HCT116 (cell line): ENCODE measurements at regions not wholly inside any gene's neighbourhood (a gene's known extent, or its start where the extent isn't known, plus 50 kb on each side); places are given as distances from the start of the nearest gene placed in this dataset.

Experiments used
- ATAC-seq: fragments of 200-7000 bp; cut with Tn5 transposase; 2 replicates; pipeline ENCODE4 v1.9.1; 2020; ENCODE audit warnings: mild to moderate bottlenecking, moderate library complexity
- BruUV-seq: library from RNA; stranded (reverse); fragments of 400-500 nt; replicated peaks from 2 replicates; lab custom pipeline; 2021; lab: Mats Ljungman, UMichigan
- CTCF ChIA-PET: fragments of 300-600 bp; sonication (Branson Sonifier 250); formaldehyde crosslinking; loops from one replicate; lab custom pipeline; 2021; ENCODE audit warnings: antibody characterized with exemption; lab: Charles Lee
- POLR2A ChIA-PET: fragments of 300-600, 350-600 bp; sonication (Branson Sonifier 250); formaldehyde crosslinking; loops from one replicate; lab custom pipeline; 2021; ENCODE audit warnings: antibody characterized with exemption; lab: Charles Lee
- RAD21 ChIA-PET, 2 experiments: fragments of 300-600 bp; sonication (Branson Sonifier 250); formaldehyde crosslinking; loops; one replicate each; lab custom pipeline; 2023; ENCODE audit warnings: low total read pairs in 2 of 2; ENCODE audit not compliant: uncharacterized antibody in 2 of 2, unreplicated experiment in 2 of 2, low non-redundant PET in 1 of 2; lab: Charles Lee
- DNase-seq: peaks from one replicate; pipeline ENCODE4 v3.0.0-alpha.2; 2010; ENCODE audit warnings: low read depth, low spot score
- H2AFZ ChIP-seq: fragments of 200-600 bp; shearing (Covaris generic), sonication (generic); 2 replicates; pipeline ENCODE4 v1.6.1; 2017; ENCODE audit warnings: low read depth, mixed run types, mixed read lengths, antibody characterized with exemption, low read length; ENCODE audit not compliant: poor library complexity, severe bottlenecking
- H3K27ac ChIP-seq: 2 replicates; pipeline ENCODE4 v1.5.1; 2012; ENCODE audit warnings: low read depth, low read length
- H3K27me3 ChIP-seq: fragments of 200-600 bp; sonication (generic); 2 replicates; pipeline ENCODE4 v1.6.1; 2016; ENCODE audit warnings: mixed run types, low read length, mixed read lengths; ENCODE audit not compliant: insufficient read depth
- H3K36me3 ChIP-seq, 2 experiments: fragments of 200-500 bp in 1 of 2; fragments of 200-600 bp in 1 of 2; sonication (Bioruptor generic) in 1 of 2; sonication (generic) in 1 of 2; 2 replicates each; pipeline versions ENCODE4 v1.5.1 to v1.6.1; 2014 to 2016; ENCODE audit warnings: low read length in 2 of 2, inconsistent platforms in 1 of 2, mixed read lengths in 1 of 2, mixed run types in 1 of 2; ENCODE audit not compliant: insufficient read depth in 2 of 2, control insufficient read depth in 1 of 2
- H3K4me1 ChIP-seq, 2 experiments: fragments of 200-600 bp in 1 of 2; sonication (generic) in 1 of 2; 2 replicates each; pipeline versions ENCODE4 v1.5.1 to v1.6.1; 2012 to 2017; ENCODE audit warnings: low read length in 2 of 2, inconsistent platforms in 1 of 2, mild to moderate bottlenecking in 1 of 2, mixed read lengths in 1 of 2, mixed run types in 1 of 2, moderate library complexity in 1 of 2; ENCODE audit not compliant: insufficient read depth in 2 of 2, control insufficient read depth in 1 of 2
- H3K4me2 ChIP-seq: fragments of 200-600 bp; sonication (generic); 2 replicates; pipeline ENCODE4 v1.6.1; 2017; ENCODE audit warnings: mixed run types, low read length, mixed read lengths
- H3K4me3 ChIP-seq, 2 experiments: fragments of 200-600 bp in 1 of 2; sonication (generic) in 1 of 2; replicated peaks in 1 of 2; 2 replicates each; pipeline ENCODE4 v1.5.1; 2011 to 2016; ENCODE audit warnings: low read length in 2 of 2, control low read depth in 1 of 2, low read depth in 1 of 2, mild to moderate bottlenecking in 1 of 2, mixed read lengths in 1 of 2, mixed run types in 1 of 2
- H3K79me2 ChIP-seq: fragments of 200-600 bp; sonication (generic); 2 replicates; pipeline ENCODE4 v1.6.1; 2017; ENCODE audit warnings: mild to moderate bottlenecking, mixed run types, low read length, moderate library complexity, mixed read lengths; ENCODE audit not compliant: insufficient read depth
- H3K9ac ChIP-seq: fragments of 200-600 bp; sonication (generic); 2 replicates; pipeline ENCODE4 v1.6.1; 2016; ENCODE audit warnings: low read length, mixed read lengths
- H3K9me2 ChIP-seq: fragments of 200-600 bp; sonication (generic), shearing (Covaris generic); 2 replicates; pipeline ENCODE4 v1.6.1; 2017; ENCODE audit warnings: mixed run types, mild to moderate bottlenecking, moderate library complexity; ENCODE audit not compliant: insufficient read depth
- H3K9me3 ChIP-seq, 2 experiments: fragments of 200-500 bp in 1 of 2; fragments of 200-600 bp in 1 of 2; sonication (Bioruptor generic) in 1 of 2; sonication (generic) in 1 of 2; 2 replicates each; pipeline ENCODE4 v1.6.1; 2014 to 2017; ENCODE audit warnings: low read length in 2 of 2, mixed read lengths in 2 of 2, inconsistent platforms in 1 of 2, low read depth in 1 of 2, mild to moderate bottlenecking in 1 of 2, mixed run types in 1 of 2, moderate library complexity in 1 of 2; ENCODE audit not compliant: control insufficient read depth in 1 of 2, insufficient read depth in 1 of 2
- H4K20me1 ChIP-seq: fragments of 200-600 bp; sonication (generic), shearing (Covaris generic); 2 replicates; pipeline ENCODE4 v1.6.1; 2017; ENCODE audit warnings: mixed run types, mild to moderate bottlenecking, moderate library complexity; ENCODE audit not compliant: insufficient read depth
- ATF3 ChIP-seq: IDR thresholded peaks from 2 replicates; pipeline ENCODE4 v1.6.1; 2012
- CBX3 ChIP-seq: IDR thresholded peaks from 2 replicates; pipeline ENCODE4 v1.6.1; 2012; ENCODE audit warnings: low read depth
- CEBPB ChIP-seq: IDR thresholded peaks from 2 replicates; pipeline ENCODE4 v1.6.1; 2012; ENCODE audit warnings: low read depth
- CTCF ChIP-seq, 3 experiments: fragments of 200-600 bp in 1 of 3; sonication (generic) in 1 of 3; IDR thresholded peaks in 2 of 3; conservative IDR thresholded peaks in 1 of 3; 2 replicates each; pipeline ENCODE4 v1.5.1; 2012 to 2017; ENCODE audit warnings: low read depth in 2 of 3, low read length in 2 of 3, antibody characterized with exemption in 1 of 3, borderline replicate concordance in 1 of 3, control low read depth in 1 of 3, mild to moderate bottlenecking in 1 of 3, mixed read lengths in 1 of 3, mixed run types in 1 of 3, moderate library complexity in 1 of 3; ENCODE audit not compliant: insufficient read depth in 1 of 3
- ELF1 ChIP-seq: IDR thresholded peaks from 2 replicates; pipeline ENCODE4 v1.6.1; 2012; ENCODE audit warnings: low read depth, borderline replicate concordance
- EZH2 ChIP-seq: fragments of 200-600 bp; sonication (generic); IDR thresholded peaks from 2 replicates; pipeline ENCODE4 v1.6.1; 2017; ENCODE audit warnings: antibody characterized with exemption, mixed run types
- EZH2phosphoT487 ChIP-seq: fragments of 200-600 bp; IDR thresholded peaks from 2 replicates; pipeline ENCODE4 v1.6.1; 2018; ENCODE audit warnings: antibody characterized with exemption, borderline replicate concordance
- JUND ChIP-seq: IDR thresholded peaks from 2 replicates; pipeline ENCODE4 v1.6.1; 2012
- MAX ChIP-seq: IDR thresholded peaks from 2 replicates; pipeline ENCODE4 v1.6.1; 2012
- RAD21 ChIP-seq: IDR thresholded peaks from 2 replicates; pipeline ENCODE4 v1.6.1; 2012; ENCODE audit warnings: low read depth, mild to moderate bottlenecking
- SIN3A ChIP-seq: IDR thresholded peaks from 2 replicates; pipeline ENCODE4 v1.6.1; 2012; ENCODE audit warnings: low read depth
- SRF ChIP-seq: IDR thresholded peaks from 2 replicates; pipeline ENCODE4 v1.6.1; 2012; ENCODE audit warnings: low read depth
- YY1 ChIP-seq: IDR thresholded peaks from 2 replicates; pipeline ENCODE4 v1.6.1; 2011; ENCODE audit warnings: low read length, low read depth, moderate library complexity, mild to moderate bottlenecking; ENCODE audit not compliant: insufficient replicate concordance; ENCODE audit errors: extremely low read depth
- ZBTB33 ChIP-seq: IDR thresholded peaks from 2 replicates; pipeline ENCODE4 v1.6.1; 2011; ENCODE audit warnings: mild to moderate bottlenecking, low read length, moderate library complexity; ENCODE audit not compliant: insufficient replicate concordance; ENCODE audit errors: extremely low read depth
- ZFX ChIP-seq: fragments of 450-650 bp; IDR thresholded peaks from 2 replicates; pipeline ENCODE4 v1.6.1; 2017
- intact Hi-C: fragments of 100-400 bp; cut with micrococcal nuclease; formaldehyde crosslinking; loops from 2 replicates; pipeline ENCODE4 v1.10.0; 2022

- TF ChIP-seq CTCF (IDR thresholded peaks at IDR 0.05 in 2 of 3, conservative IDR thresholded peaks at IDR 0.05 in 1 of 3; ENCODE audit: borderline replicate concordance in 1 of 3, insufficient read depth in 1 of 3, low read depth in 2 of 3, low read length in 2 of 3) (no peak), SRF (no peak)
- Histone ChIP-seq H3K9me3 (peaks cover 3 to 14% of the 10 kb centered on the region in 2 experiments; a peak in 2 of 4 replicates), H3K9me2 (no peaks in the 10 kb centered on the region), H3K4me2 (no peak overlapping the region), H3K27ac (no peak overlapping the region), H3K9ac (no peak overlapping the region), H3K36me3 (no peaks in the 10 kb centered on the region), H3K27me3 (no peaks in the 10 kb centered on the region), H2AFZ (no peak overlapping the region), H3K4me1 (no peaks in the 10 kb centered on the region), H3K4me3 (no peak overlapping the region), H4K20me1 (no peaks in the 10 kb centered on the region), H3K79me2 (no peaks in the 10 kb centered on the region)
- DNase-seq = no peak
- ChIA-PET RAD21 (no interaction called here), POLR2A (no interaction called here), CTCF (no interaction called here)
- no TSS peak for BruUV-seq
- intact Hi-C loops = no loop called here
- ATAC-seq = no peak
Measured at GRCh38 chr18:56009411-56009810, 421.4 kb upstream of the TCF4 start.

GRCh38 chr18:56003720-56004088, 415.7 kb upstream of the TCF4 start:
- no peak overlapping the region for H3K27ac ChIP-seq
- DNase-seq = no peak
- no peak for TF ChIP-seq SRF
- TF ChIP-seq YY1 = no peak
- TF ChIP-seq CEBPB = no peak
- no peak for TF ChIP-seq RAD21
- TF ChIP-seq MAX = no peak
- no peak for TF ChIP-seq SIN3A
- TF ChIP-seq JUND = no peak
- no peak for TF ChIP-seq ELF1
- TF ChIP-seq ATF3 = no peak
- TF ChIP-seq ZFX = no peak
- no peak for TF ChIP-seq EZH2phosphoT487
- no peak for TF ChIP-seq ZBTB33
- no peak for TF ChIP-seq EZH2
- TF ChIP-seq CBX3 = no peak
- no peaks in the 10 kb centered on the region for H3K36me3 ChIP-seq
- ATAC-seq = no peak
- no peak overlapping the region for H3K4me3 ChIP-seq
- H3K9me2 ChIP-seq = no peaks in the 10 kb centered on the region
- H3K79me2 ChIP-seq = no peaks in the 10 kb centered on the region
- H3K9ac ChIP-seq = no peak overlapping the region
- H4K20me1 ChIP-seq = no peaks in the 10 kb centered on the region
- ChIA-PET CTCF (no interaction called here), RAD21 (no interaction called here), POLR2A (no interaction called here)
- H3K27me3 ChIP-seq = no peaks in the 10 kb centered on the region
- H3K9me3 ChIP-seq = peaks cover 9 to 15% of the 10 kb centered on the region in 2 experiments; a peak in 2 of 4 replicates
- intact Hi-C loops = no loop called here
- no TSS peak for BruUV-seq
- no peak overlapping the region for H3K4me2 ChIP-seq
- H2AFZ ChIP-seq = no peak overlapping the region
- H3K4me1 ChIP-seq = no peaks in the 10 kb centered on the region
